ENCODE measurements at regions not wholly inside any gene's neighbourhood (a gene's known extent, or its start where the extent isn't known, plus 50 kb on each side); places are given as distances from the start of the nearest gene placed in this dataset.

GRCh38 chr7:83791737-83792136 lies 142.8 kb upstream of the SEMA3E start:
- no peak for TF ChIP-seq KDM1A (IDR thresholded peaks at IDR 0.05; ENCODE audit: borderline replicate concordance, low read length)
- TF ChIP-seq, protein P1, sequence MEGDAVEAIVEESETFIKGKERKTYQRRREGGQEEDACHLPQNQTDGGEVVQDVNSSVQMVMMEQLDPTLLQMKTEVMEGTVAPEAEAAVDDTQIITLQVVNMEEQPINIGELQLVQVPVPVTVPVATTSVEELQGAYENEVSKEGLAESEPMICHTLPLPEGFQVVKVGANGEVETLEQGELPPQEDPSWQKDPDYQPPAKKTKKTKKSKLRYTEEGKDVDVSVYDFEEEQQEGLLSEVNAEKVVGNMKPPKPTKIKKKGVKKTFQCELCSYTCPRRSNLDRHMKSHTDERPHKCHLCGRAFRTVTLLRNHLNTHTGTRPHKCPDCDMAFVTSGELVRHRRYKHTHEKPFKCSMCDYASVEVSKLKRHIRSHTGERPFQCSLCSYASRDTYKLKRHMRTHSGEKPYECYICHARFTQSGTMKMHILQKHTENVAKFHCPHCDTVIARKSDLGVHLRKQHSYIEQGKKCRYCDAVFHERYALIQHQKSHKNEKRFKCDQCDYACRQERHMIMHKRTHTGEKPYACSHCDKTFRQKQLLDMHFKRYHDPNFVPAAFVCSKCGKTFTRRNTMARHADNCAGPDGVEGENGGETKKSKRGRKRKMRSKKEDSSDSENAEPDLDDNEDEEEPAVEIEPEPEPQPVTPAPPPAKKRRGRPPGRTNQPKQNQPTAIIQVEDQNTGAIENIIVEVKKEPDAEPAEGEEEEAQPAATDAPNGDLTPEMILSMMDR (IDR thresholded peaks at IDR 0.05; ENCODE audit: control extremely low read depth in 1 of 3, insufficient read depth in 1 of 3, low read depth in 1 of 3, low read length in 3 of 3): peak in 1 of 3 experiments; percentile 33; a peak in 2 of 4 replicates
- TF ChIP-seq RAD21 (IDR thresholded peaks at IDR 0.05 in 1 of 2, conservative IDR thresholded peaks at IDR 0.05 in 1 of 2; ENCODE audit: low read depth in 2 of 2, low read length in 2 of 2): peak; percentile 60 to 71
- no peak for TF ChIP-seq SP2 (IDR thresholded peaks at IDR 0.05; ENCODE audit: low read length)
- no peak for TF ChIP-seq CBX5 (IDR thresholded peaks at IDR 0.05; ENCODE audit: low read depth, low read length)
- no peak for TF ChIP-seq ATF3 (IDR thresholded peaks at IDR 0.05; ENCODE audit: insufficient read depth, low read depth, low read length)
- Histone ChIP-seq H2BK5ac (ENCODE audit: low read depth, low read length) (no peak overlapping the region), H4K8ac (ENCODE audit: extremely low read depth, insufficient read depth, low read length) (no peak overlapping the region), H3K14ac (ENCODE audit: insufficient read length) (no peak overlapping the region), H4K91ac (replicated peaks; ENCODE audit: insufficient read length, low read length) (no peak overlapping the region), H3K4me3 (ENCODE audit: extremely low read depth in 1 of 4, insufficient read depth in 2 of 4, low read depth in 3 of 4, low read length in 4 of 4) (no peak overlapping the region), H3K79me2 (ENCODE audit: control insufficient read depth in 1 of 2, insufficient read depth in 2 of 2, low read length in 2 of 2) (no peaks in the 10 kb centered on the region), H4K5ac (ENCODE audit: insufficient read length, low read depth, low read length) (no peak overlapping the region), H3K9me3 (ENCODE audit: insufficient read depth in 2 of 2, low read depth in 1 of 2, low read length in 1 of 2) (no peaks in the 10 kb centered on the region), H3K23me2 (ENCODE audit: low read depth, low read length) (no peaks in the 10 kb centered on the region), H4K20me1 (replicated peaks in 1 of 2; ENCODE audit: control insufficient read depth in 1 of 2, insufficient read depth in 2 of 2, low read length in 2 of 2) (no peaks in the 10 kb centered on the region), H3K27ac (ENCODE audit: low read depth, low read length) (no peak overlapping the region), H2AFZ (ENCODE audit: low read length) (no peak overlapping the region), H2BK15ac (ENCODE audit: low read length) (no peak overlapping the region), H3K36me3 (ENCODE audit: control insufficient read depth in 2 of 4, insufficient read depth in 4 of 4, low read length in 3 of 4) (no peaks in the 10 kb centered on the region), H3K56ac (replicated peaks; ENCODE audit: insufficient read length, low read depth, low read length) (no peak overlapping the region), H3K27me3 (replicated peaks in 1 of 4; ENCODE audit: control insufficient read depth in 3 of 4, extremely low read depth in 1 of 4, insufficient read depth in 3 of 4, low read length in 3 of 4) (no peaks in the 10 kb centered on the region), H2BK120ac (replicated peaks; ENCODE audit: low read depth, low read length) (no peak overlapping the region), H3K18ac (ENCODE audit: extremely low read depth, low read length) (no peak overlapping the region), H3K23ac (ENCODE audit: insufficient read length) (no peak overlapping the region), H3K4me2 (ENCODE audit: insufficient read depth in 1 of 2, low read depth in 2 of 2, low read length in 2 of 2) (no peak overlapping the region), H2BK20ac (ENCODE audit: low read length) (no peak overlapping the region), H3K4me1 (replicated peaks in 1 of 4; ENCODE audit: control insufficient read depth in 3 of 4, insufficient read depth in 4 of 4, low read length in 3 of 4) (no peaks in the 10 kb centered on the region), H2AK5ac (ENCODE audit: low read depth, low read length) (no peak overlapping the region; the same call in 1 of the 2 replicates), H3K9ac (replicated peaks in 1 of 4; ENCODE audit: extremely low read depth in 1 of 4, low read depth in 3 of 4, low read length in 3 of 4) (no peak overlapping the region), H3K79me1 (ENCODE audit: low read depth, low read length) (no peaks in the 10 kb centered on the region), H2BK12ac (ENCODE audit: low read depth, low read length) (no peak overlapping the region), H3K4ac (replicated peaks; ENCODE audit: insufficient read length, low read depth, low read length) (no peak overlapping the region)
- ChIA-PET CTCF (ENCODE audit: partially characterized antibody) (interaction anchor here (0.9 to 1.7 kb wide), 2 partner anchors 11 to 307 kb away, joined by 3 read pairs; no protein-coding TSS in a partner anchor), POLR2A (ENCODE audit: partially characterized antibody) (no interaction called here)
- FAIRE-seq (no peak), DNase-seq (ENCODE audit: low read depth in 1 of 2, low spot score in 2 of 2) (no peak)
- 76% methylated on average over 1 of the region's 1 CpG; no CpG with 5 or more reads in 1 of the 2 experiments for WGBS, 2 experiments (ENCODE audit: extremely low coverage in 1 of 2, insufficient coverage in 1 of 2, insufficient read length in 1 of 2, insufficient replicate concordance in 2 of 2, low coverage in 1 of 2, low lambda C conversion rate in 2 of 2, missing lambda C conversion rate in 1 of 2)

Data from H1 (cell line).